Thymus (tissue), 11 donors: ENCODE measurements at regions not wholly inside any gene's neighbourhood (a gene's known extent, or its start where the extent isn't known, plus 50 kb on each side); places are given as distances from the start of the nearest gene placed in this dataset.
A peak's percentile ranks its signal among the peaks of the same experiment; 100 is the strongest.

Experiments used
- DNase-seq, 9 donors: peaks; one replicate each; pipeline ENCODE4 v3.0.0-alpha.2; 2013; ENCODE audit warnings: low spot score in 9 of 9, low read depth in 6 of 9, missing footprints in 1 of 9
- H3K27ac ChIP-seq, 2 donors: one replicate each; pipeline ENCODE4 v1.5.1; 2013; ENCODE audit warnings: control low read depth in 1 of 2, low read depth in 1 of 2, low read length in 1 of 2, mild to moderate bottlenecking in 1 of 2, moderate library complexity in 1 of 2
- H3K27me3 ChIP-seq, 2 donors: one replicate each; pipeline ENCODE4 v1.5.1; 2013; ENCODE audit warnings: low read length in 1 of 2; ENCODE audit not compliant: control insufficient read depth in 2 of 2, insufficient read depth in 1 of 2
- H3K36me3 ChIP-seq, 2 donors: one replicate each; pipeline ENCODE4 v1.5.1; 2013; ENCODE audit warnings: low read length in 1 of 2, mild to moderate bottlenecking in 1 of 2, moderate library complexity in 1 of 2; ENCODE audit not compliant: control insufficient read depth in 2 of 2, insufficient read depth in 2 of 2
- H3K4me1 ChIP-seq, 2 donors: one replicate each; pipeline ENCODE4 v1.5.1; 2013; ENCODE audit warnings: low read length in 2 of 2; ENCODE audit not compliant: control insufficient read depth in 2 of 2, insufficient read depth in 2 of 2
- H3K4me3 ChIP-seq, 2 donors: one replicate each; pipeline ENCODE4 v1.5.1; 2013; ENCODE audit warnings: low read length in 2 of 2, control low read depth in 1 of 2, mild to moderate bottlenecking in 1 of 2
- H3K9me3 ChIP-seq, 2 donors: one replicate each; pipeline ENCODE4 v1.5.1; 2013; ENCODE audit warnings: low read length in 1 of 2, mild to moderate bottlenecking in 1 of 2; ENCODE audit not compliant: control insufficient read depth in 2 of 2, insufficient read depth in 1 of 2
- WGBS: extraction: QIAGEN DNeasy Blood & Tissue Kit; methylation state at CpG from one replicate; pipeline ENCODE4 v1.1.7; 2013; 5-methylcytosine and 5-hydroxymethylcytosine counted together
- donor health status: healthy.

- Histone ChIP-seq H3K4me3 (no peak overlapping the region), H3K4me1 (peaks cover 2 to 17% of the 10 kb centered on the region in 2 donors), H3K27ac (no peak overlapping the region), H3K27me3 (no peaks in the 10 kb centered on the region), H3K36me3 (no peaks in the 10 kb centered on the region), H3K9me3 (no peaks in the 10 kb centered on the region)
- WGBS, result 60% methylated on average over 2 of the region's 2 CpGs
- peak in 1 of 9 donors; percentile 20 for DNase-seq
These were observed 52.5 kb upstream of the EVL start for GRCh38 chr14:100012478-100013327.

- Histone ChIP-seq H3K27ac (no peak overlapping the region), H3K9me3 (no peaks in the 10 kb centered on the region), H3K4me3 (no peak overlapping the region), H3K36me3 (no peaks in the 10 kb centered on the region), H3K27me3 (no peaks in the 10 kb centered on the region), H3K4me1 (peaks cover 0 to 28% of the 10 kb centered on the region in 2 donors)
- 93% methylated on average over 9 of the region's 9 CpGs for WGBS
- no peak for DNase-seq
These were observed 50.0 kb upstream of the EVL start for GRCh38 chr14:100015251-100015655.
